Stimulated activated CD4-positive, alpha-beta T cell treated with anti-CD3 and anti-CD28 coated beads, Interleukin-1b, Interleukin-23, amount 100 ng/mL, for 48 hours (primary cell): ENCODE measurements at regions not wholly inside any gene's neighbourhood (a gene's known extent, or its start where the extent isn't known, plus 50 kb on each side); places are given as distances from the start of the nearest gene placed in this dataset.

Source experiments
- DNase-seq: peaks from one replicate; pipeline ENCODE4 v3.0.0-alpha.2; 2020

DNA sequence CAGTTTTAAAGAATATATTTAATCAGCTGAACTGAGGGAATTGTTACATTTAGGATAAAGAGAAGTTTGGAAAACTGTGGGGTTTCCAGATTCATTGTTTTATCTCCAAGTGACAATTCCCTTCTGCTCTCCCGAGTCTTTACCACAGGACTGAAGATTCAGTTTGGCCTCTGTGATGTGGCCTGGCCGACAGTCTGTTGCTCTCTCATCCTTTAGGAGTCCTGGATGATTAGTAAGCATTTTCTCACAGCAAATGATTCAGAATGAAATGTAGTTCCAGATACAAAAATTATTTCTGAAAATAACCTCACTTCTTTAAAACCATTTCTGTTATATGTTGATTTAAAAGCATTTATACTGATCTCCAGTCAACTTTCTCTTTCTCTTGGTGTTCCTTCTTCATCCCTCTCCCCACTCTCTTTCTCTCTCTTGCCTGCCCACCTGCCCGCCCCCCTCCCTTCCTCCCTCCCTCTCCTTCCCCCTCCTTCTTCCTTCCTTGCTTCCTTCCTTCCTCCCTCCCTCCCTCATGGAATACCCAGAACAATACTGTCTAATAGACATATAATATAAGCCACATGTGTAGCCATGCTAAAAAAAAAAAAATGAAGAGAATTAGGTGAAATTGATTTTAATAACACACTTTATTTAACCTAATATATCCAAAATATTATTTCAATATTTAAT, 254.9 kb downstream of the PRL start:
- DNase-seq: no peak

DNA sequence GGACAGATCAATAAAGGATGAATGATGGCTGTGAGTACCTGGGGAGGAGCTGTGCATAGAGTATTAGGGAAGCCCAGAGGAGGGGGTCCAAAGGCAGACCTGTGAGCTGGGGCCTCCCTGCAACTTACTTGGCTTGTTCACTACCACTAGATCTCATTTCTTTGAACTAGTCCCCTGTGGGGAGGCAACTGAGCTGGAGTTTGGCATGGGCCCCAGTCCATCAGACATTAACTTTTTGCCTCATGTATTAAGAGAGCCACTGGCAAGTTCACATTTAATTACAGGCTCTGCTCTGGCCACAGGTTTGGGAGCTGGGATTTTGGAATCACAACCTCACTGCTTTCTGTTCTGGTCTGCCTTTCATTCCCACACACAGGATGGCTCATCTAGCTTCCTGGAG, 254.1 kb downstream of the PRL start:
- DNase-seq: no peak

DNA sequence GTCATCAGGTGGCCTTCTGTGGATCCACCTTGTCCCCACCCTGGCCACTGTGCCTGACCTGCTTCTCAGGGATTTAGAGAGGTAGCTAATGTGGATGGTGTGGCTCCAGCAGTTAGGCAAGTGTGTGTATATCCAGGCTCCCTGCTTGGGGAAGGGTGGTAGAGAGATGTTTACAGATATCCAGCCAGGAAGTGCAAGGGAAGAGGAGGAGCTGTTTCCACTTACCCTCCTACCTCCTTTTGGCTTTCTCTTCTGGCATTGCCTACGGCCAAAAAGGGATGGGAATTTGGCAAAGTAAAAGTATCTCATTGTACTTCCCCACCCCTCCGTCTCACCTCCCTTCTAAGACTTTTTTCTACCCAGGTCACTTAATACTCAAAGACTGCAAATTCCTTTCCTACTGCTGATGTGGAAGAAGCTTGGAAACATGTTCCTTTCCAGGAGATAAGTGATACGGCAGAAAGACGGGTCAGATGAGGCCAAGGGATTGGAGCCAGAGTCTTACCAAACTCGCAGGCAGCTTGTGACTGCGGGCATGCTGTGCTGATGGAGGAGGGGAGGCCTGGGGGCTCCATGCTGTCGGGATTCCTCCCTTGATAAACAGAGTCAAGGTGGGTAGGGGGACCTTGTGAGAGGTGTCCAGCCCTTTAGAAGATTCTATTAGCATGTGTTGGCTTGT, 253.4 kb downstream of the PRL start:
- no peak for DNase-seq

DNA sequence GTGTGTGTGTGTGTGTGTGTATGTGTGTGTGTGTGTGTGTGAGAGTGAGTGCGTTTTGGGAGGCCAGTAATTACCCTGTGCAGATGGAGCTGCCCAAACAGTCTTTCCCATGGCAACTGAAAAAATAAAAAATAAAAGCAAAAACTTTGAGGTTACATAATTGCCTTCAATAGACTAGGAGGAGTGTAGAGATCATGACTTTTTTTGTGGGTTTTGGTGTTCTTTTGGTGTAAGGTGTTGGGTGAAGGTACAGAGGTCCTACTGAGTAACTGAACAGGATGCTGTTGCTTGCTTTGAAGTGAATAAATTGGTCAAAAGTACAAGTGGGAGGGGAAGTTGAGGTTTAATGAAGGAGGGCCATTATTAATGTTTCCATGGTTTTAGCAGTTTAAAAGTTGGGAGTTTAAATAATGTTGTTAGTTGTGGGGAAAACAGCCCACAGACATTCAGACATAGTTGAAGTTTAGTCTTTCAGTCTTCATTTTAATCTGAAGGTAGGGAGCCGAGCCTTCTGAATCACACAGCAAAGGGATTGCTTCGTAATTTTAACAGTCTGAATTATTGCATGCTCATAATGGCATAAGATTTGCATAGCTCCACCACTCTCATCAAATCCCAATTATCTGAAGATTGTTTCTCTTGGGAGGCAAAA, 251.4 kb downstream of the PRL start:
- DNase-seq: no peak

DNA sequence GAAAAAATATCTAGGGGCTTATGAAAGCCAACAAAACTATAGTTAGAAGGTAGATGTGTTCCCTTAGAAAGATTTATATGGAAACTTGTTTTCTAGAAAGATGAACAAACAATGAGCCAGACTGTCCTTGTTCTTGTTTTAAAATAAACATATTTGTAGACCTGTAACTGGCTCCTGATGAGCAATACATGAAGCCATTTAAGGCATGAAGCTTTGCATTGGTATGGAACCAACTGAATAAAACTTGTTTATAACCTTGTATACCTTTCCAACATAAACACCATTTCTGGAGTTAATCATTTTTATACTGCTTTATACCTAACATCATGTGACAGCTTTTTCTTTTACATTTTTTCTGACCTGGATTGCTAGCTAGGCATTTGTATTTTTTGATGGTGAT, 247.8 kb downstream of the PRL start:
- DNase-seq: no peak

DNA sequence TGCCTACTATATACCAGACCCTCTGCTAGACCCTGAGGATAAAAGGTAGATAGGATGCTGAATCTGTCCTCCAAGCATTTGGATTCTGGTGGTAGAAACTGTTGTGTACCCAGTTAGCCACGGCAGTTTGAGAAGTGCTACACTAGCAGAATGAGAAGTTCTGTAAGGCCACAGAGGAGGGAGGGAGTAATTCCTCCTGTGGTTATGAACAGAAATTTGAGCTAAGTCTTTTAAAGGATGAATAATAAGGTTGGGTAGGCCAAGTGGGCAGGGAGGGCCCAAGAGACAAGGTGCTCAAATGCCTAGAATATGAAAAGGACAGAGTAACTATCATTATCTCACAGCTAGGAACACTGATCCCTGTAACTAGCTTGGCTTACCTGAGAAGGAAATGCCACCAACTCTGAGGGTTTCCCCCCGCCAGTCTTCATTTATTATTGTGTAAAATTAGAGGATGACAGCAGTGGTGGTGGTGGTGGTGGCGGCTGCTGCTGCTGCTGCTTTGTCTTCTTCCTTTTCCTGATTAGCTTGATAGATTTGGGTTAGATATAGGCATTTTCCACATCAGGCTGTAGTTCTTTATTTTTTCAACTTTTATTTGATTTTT, 243.3 kb downstream of the PRL start:
- DNase-seq: no peak

DNA sequence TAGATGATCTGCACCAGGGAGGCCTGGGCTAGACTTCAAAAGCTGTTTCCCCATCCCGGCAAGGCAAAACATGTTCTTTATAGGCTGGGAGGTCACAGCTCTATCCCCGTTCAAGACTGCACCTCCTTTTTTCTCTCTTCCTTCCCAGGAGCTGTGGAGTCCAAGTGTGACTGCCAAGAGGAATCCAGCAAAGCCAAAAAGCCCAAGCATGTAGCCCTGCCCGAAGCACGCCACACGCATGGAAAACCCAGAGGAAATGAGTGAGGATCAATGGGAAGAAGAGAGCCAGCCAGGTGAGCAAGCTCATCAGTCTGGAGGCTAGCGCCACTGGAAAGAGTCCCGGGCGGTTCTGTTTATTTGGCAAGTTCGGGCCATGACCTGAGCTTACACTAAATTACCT, 240.4 kb downstream of the PRL start:
- DNase-seq: no peak

DNA sequence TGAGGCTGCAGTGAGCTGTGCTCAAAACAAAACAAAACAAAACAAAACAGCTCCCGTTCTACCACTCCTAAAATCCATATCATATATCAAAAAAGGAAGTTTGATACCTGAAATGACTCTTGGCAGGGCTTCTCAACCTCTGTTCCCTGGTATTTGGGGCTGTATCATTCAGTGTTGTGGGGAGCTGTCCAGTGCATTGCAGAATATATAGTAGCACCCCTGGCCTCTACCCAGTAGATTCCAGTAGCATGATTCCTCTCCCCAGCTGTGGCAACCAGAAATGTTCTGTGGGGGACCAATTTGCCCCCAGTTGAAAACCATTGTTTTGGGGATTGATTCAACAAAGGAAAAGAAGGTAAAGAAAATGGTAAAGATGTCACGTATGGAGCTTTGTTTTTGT, 238.9 kb downstream of the PRL start:
- DNase-seq: no peak

DNA sequence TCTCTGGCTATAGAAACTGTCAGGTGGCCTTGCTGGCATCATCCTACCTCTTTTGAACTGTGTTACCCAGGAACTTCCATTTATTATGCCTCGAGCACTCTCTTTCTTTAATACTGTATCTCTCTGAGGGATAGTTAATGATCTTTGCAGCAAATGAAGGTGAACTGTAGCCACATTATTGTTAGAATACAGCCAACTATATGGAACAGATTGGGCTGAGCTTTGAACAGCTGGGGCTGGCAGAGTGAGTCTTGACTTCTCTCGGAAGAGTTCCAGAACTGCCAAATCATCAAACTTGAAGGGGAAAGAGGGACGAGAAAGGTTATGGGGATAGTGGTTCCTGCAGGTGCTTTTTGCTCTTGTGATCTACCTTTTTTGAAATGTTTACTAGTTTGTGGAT, 237.7 kb downstream of the PRL start:
- no peak for DNase-seq

DNA sequence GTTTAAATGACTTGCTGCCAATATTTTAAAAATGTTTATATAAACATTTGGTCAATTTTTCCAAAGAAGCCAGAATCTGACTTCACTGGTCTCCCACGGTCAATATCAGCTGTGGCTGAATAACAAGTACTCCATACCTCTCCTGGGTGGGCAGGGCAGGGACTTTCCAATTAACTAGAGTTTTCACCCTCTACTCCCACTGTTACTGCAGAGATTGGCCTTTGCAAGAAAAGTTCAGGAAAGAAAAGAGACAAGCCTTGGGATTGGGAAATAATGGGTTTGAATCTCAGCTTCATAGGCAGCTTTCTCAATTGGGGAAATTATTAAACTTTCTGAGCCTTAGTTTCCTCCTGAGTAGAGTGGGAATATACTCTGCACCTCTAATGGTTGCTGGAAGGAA, 236.9 kb downstream of the PRL start:
- no peak for DNase-seq

DNA sequence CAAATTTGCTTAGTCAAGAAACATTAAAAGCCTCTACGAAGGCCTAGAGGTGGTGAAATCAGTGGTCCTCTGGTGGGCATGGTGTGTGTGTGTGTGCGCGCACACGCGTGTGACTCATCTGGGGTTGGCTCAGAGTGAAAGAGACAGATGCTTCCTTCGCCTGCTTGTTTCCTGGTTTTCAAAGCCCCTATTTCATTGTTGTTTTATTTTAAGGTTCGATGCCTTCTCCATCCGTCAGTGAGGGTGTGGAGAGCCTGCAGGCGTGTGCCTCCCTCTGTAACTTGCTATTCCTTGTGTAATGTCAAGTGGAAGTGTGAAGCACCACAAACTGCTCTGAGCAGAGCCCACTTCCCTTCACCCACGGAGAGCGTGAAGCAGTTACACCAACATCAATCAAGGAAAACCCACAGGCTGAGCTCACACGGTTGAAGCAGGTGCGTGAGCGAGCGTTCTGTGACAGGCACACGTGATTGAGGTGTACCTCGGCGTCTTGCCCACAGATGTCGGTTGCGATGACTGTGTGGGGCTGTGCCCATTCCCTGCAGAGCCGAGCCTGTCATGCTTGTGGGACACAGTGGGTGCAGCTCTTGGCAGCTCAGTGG, 233.9 kb downstream of the PRL start:
- peak; percentile 74 for DNase-seq

DNA sequence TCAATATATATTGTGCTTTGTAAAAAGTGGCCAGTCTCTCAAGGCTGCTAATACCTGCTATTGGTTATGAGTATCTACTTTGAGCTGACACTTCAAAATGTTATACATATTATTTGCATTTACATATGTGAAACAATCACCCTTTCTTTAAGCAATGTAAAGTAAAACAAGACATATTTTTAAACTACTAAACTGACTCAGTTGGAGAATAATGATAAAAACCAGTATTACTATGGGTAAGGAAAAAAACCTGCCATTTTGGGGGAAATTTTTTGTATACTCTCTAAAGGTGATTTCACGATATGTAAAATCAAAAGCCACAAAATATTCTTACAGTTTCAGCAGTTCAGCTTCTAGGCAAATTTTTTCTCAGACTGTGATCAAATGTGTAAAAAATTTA, 232.3 kb downstream of the PRL start:
- DNase-seq: no peak

DNA sequence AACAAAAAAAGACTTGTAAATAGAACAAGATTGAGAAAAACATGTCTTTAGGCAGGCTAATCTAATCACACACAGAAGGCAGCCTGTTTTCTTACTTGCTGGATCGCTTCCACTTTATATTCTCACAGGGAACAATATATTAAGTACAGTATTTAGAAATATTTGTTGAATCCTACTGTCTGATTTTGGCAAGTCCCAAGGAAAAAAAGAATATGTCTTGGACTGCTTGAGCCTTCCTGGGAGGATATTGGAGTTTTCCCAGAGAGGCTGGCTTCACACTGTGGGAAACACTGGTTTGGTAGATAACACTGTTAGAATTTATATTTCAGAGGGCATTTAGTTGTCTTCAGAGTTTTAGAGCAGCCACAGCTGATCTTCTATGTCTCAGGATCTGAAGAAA, 229.7 kb downstream of the PRL start:
- DNase-seq: no peak

DNA sequence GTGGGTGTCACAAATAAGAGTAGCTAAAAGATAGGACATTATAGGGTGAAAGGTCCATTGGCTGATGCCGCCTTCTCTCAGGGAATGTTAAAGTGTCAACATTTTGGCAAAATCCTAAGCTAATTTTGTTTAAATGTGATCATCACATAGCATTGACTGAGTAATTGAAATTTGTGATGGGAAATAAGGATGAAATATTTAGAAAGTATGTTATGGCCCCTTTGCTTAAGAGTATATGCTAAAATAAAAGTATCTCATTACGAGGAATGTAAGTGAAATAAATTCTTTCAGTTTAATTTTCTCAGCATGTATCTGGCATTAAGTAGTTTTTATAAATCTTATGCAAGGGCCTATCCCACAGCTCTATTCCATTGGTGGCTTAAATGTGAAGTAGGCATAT, 229.2 kb downstream of the PRL start:
- no peak for DNase-seq

DNA sequence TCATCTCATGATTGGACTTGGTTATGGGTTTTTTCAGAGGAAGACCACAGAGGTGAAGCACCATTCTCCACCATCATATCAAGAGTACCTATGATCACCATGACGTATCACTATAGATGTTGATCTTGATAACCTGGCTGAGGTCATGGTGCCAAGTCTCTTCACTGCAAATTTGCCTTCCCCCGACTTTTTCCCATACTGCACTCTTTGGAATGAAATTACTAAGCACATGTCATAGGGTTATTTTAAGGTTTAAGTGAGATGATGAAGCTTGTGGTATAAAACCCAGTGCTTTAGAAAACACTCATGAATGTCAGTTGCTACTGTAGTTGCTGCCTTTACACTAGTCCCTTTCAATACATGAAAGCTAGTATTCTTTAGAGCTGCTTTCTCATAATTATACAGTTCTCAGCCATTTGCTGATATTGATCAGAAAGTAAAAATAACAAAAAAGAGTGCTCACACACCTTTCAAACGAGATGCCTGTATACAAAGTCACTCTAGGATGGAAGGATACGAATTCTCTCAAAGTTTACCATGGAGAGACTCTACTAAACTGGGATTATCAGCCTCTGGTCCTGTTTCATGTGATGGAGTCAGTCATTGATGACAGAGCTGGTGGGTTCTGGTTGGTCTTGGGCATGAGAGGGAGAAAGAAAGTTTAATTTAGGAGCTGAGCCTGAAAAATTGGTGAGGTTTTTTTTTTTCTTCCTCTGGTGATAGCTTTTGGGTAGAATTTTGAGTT, 228.1 kb downstream of the PRL start:
- peak; percentile 22 for DNase-seq

DNA sequence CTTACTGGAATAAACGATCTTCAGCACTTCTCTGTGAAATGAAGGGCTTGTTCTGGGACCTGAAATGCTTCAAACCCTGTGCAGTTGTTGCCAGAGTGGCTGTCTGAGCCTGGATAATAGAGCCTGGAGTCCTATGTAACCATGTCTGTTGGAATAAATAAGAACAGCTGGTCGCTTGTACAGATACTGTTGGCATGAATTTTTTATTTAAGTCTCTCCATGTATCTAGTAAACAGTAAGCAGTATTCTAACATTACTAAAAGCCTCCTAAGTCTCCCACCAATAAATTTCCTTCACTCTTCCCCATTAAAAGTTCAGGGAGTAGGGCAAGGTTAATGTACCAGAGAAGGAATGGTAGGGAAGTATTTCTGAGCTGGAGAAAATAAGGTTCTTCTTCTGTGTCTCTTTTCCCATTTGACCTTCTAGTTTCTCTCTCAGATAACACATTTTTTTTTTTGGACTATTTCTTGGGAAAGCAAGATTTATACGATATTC, 227.5 kb downstream of the PRL start:
- DNase-seq: no peak

DNA sequence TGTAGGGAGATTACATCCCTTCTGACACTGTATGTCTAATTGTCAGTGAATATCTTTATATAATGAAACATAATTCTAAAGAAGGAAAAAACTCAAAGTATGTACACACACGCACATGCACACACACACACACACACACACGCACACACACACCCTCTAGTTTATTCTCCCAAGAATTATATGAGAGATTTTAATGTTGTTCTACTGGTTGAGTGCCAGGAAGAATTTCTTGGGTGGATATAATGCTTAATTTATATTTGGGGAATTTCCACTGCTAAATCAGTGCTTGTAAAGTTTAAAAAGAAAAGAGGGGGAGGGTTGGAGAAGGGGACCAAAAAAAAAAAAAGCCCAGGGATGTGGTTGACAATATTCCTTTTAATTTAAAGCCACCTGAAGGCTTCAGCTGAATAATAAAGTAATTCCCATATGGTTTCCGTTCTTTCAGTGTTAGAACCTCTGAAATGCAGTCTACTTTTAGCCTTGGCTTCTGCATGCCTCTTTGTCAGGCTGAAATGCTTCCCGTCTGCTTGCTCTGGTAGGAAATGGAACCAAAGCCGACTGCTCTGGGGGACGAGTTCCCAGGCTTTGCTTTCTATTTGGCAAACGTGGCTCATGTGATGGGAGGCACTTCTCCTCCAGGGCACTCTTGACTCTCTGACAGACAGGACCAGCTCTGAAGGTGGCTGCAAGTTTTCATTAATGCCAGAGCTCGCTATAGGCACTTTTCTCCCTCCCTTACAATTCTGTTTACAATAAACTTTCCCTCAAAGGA, 225.4 kb downstream of the PRL start:
- no peak for DNase-seq

DNA sequence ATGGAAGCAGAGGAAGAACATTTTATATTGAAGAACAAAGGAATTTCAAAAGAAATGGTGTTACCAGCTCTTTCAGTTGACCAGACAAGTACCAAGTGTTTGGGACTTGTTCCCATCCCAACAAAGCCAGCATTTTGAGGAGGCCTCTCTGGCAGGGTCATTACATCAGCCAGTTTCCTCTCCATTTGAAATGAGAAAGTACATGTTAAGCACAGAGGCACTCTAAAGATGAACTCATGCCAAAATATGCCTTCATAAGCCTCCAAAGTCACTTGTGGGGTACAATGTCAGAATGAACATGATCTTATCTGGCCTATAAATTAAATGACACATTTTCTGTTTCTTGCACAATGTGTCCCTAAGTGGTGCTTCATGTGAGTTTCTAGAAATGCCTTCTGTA, 223.9 kb downstream of the PRL start:
- DNase-seq: no peak

DNA sequence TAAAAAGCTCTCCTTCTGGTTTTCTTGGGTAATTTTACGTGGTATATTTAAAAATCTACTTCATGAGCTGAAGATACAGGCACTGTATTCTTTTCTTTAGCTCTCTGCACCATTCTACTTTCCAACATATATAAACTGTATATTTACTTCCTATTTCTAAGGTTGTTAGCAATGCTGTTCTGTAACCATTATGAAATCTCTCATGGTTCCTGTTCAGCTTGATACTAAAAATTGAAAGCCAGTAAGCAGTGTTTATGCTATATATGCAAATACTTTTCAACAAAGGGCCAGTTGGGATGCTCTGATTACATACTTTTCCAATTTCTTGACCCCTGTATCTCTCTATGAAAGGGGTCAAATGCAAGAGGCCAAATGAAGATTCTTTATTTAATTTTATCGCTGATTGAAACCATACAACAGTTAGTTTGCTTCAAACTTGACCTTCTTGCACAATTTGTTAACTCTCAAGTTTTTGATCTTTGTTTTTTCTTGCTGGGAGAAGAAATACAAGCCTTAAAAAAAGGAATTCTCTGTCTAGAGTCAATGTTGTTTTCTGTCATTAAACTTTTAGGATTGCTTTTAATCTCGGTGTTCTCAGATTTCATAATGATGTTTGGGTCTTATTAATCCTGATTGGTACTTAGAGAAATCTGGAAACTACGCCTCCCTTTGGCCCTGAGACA, 223.2 kb downstream of the PRL start:
- no peak for DNase-seq

DNA sequence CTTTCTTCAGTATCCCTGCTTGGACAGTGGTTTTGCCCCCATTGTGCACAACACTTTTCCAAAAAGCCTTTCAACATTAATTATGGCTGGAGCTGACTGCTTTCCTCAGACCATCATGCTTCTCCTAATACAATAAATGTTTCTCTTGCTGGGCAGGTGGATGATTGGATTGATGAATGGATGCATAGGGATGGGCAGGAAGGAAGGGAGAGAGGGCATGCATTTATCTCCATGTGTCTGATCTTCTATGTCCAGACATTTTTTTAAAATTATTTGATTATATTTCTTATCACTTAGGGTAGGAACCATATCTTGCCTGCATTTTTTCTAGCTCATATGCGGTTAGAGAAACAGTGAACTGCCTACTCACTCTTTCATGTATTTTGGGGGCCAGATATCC, 218.5 kb downstream of the PRL start:
- no peak for DNase-seq

DNA sequence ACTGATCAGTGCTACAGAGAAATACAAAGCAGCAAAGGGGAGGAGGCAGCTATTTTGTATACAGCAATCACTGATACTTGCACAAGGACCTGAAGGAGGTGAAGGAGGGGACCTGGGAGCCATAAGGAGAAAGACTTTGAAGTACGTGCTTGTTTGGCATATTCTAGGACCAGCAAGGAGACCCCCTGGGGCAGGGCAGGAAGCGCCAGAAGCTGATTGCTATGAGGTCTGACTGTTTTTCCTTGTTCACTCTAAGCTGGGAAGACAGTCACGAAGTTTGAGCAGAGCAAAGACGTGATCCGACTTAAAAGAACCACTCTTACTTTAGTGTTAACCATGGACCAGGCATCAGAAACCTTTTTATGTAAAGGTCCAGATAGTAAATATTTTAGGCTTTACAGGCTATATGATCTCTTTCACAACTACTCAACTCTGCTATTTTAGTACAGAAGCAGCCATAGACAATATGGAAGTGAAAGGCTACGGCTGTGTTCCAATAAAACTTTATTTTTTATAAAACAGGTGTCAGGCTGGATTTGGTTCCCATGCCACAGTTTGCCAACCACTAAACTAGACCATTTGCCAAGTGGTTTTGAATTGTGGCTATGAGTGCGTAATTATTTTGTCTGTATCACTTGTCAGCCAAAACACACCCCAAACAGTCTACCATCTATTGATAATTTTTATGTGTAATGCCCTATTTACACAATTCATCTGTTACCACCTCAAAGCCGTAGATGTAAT, 217.9 kb downstream of the PRL start:
- DNase-seq: no peak
